GM18519 (cell line): ENCODE measurements at regions not wholly inside any gene's neighbourhood (a gene's known extent, or its start where the extent isn't known, plus 50 kb on each side); places are given as distances from the start of the nearest gene placed in this dataset.
"Not testable (repeated sequence)": the region's sequence is repeated elsewhere in the genome, so short reads cannot be mapped to it uniquely, and the experiment has no call there.

Experiments used
- ATAC-seq: cut with Tn5 transposase; IDR thresholded peaks from one replicate; pipeline ENCODE4 v1.9.1; 2021; ENCODE audit warnings: mild to moderate bottlenecking, moderate library complexity; ENCODE audit not compliant: unreplicated experiment, low FRiP score

- no peak for ATAC-seq
Measured at GRCh38 chr10:56109454-56109853, 251.6 kb downstream of the ZWINT start.

GRCh38 chr10:56104923-56105322 is 256.1 kb downstream of the ZWINT start:
- ATAC-seq, result no peak

- no peak for ATAC-seq
Measured at GRCh38 chr10:56104487-56104886, 256.6 kb downstream of the ZWINT start.

GRCh38 chr10:56096226-56096517 is 264.9 kb downstream of the ZWINT start:
- no peak for ATAC-seq

- ATAC-seq, result no peak
Measured at GRCh38 chr10:56095506-56096225, 265.4 kb downstream of the ZWINT start.

GRCh38 chr10:56093645-56094044 is 267.4 kb downstream of the ZWINT start:
- not testable (repeated sequence) for ATAC-seq

GRCh38 chr10:56091872-56092271 is 269.2 kb downstream of the ZWINT start:
- ATAC-seq, result no peak

- no peak for ATAC-seq
Measured at GRCh38 chr10:56090914-56091540, 270.0 kb downstream of the ZWINT start.

- no peak for ATAC-seq
Measured at GRCh38 chr10:56085406-56086122, 275.5 kb downstream of the ZWINT start.

GRCh38 chr10:56082169-56082568 is 278.9 kb downstream of the ZWINT start:
- ATAC-seq, result no peak

- ATAC-seq, result no peak
Measured at GRCh38 chr10:56068473-56069263, 292.4 kb downstream of the ZWINT start.

GRCh38 chr10:56068040-56068439 is 293.0 kb downstream of the ZWINT start:
- no peak for ATAC-seq

- ATAC-seq, result no peak
Measured at GRCh38 chr10:56063642-56064041, 297.4 kb downstream of the ZWINT start.

- ATAC-seq, result no peak
Measured at GRCh38 chr10:56057860-56058259, 303.2 kb downstream of the ZWINT start.

GRCh38 chr10:56035489-56035888 is 325.6 kb downstream of the ZWINT start:
- ATAC-seq, result no peak

- ATAC-seq, result no peak
Measured at GRCh38 chr10:56028298-56029132, 332.5 kb downstream of the ZWINT start.

- no peak for ATAC-seq
Measured at GRCh38 chr10:56012101-56012500, 349.0 kb downstream of the ZWINT start.

GRCh38 chr10:56003555-56003954 is 357.5 kb downstream of the ZWINT start:
- ATAC-seq, result no peak

GRCh38 chr10:55989188-55989587 is 371.9 kb downstream of the ZWINT start:
- no peak for ATAC-seq

- ATAC-seq, result no peak
Measured at GRCh38 chr10:55979203-55979602, 381.9 kb downstream of the ZWINT start.
